ENCODE measurements at regions not wholly inside any gene's neighbourhood (a gene's known extent, or its start where the extent isn't known, plus 50 kb on each side); places are given as distances from the start of the nearest gene placed in this dataset.

DNA sequence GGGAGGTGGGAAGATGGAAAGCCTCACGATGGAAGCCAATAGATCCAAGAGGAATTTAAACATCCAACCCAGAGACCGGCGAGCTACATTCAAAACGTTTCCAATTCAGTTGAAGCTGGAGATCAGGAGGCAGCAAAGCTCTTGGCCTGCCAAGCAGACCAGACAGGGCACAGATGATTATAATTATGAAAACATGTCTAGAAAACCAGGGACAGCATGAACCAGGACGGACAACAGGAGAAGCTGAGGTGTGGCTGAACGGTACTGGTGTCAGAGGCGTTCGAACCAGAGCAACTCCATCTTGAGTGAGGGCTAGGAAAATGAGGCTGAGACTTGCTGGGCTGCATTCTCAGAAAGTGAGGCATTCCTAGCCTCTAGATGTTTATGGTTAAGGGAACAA, 102.2 kb upstream of the CCDC150 start:
- no peak for DNase-seq (ENCODE audit: low spot score)
- in situ Hi-C loops (cut with MboI; ENCODE audit: low sequenced_read_pairs, unreplicated experiment), result no loop called here
- TF ChIP-seq CTCF (IDR thresholded peaks at IDR 0.05; ENCODE audit: borderline replicate concordance, control extremely low read depth, extremely low read depth, insufficient read depth, missing control alignments), result no peak

DNA sequence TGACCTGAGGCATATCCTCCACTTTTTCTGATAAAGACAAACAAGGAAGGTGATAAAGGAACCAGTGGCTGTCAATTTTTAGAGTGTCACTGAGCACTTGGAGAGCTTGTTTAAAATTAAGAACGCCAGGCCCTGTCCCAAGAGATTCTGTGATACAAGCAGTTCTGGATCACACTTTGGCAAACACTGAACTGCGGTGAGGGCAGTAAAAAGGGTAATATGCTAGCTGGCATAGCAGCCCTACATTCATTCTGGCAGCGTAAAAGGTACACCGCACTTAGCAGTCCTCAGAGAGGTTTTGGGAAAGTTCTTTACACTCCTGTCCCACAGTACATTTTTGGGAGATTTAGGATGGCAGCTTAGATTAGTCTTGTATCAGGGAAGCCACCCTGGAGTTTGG, 101.3 kb upstream of the CCDC150 start:
- no peak for DNase-seq (ENCODE audit: low spot score)
- in situ Hi-C loops (cut with MboI; ENCODE audit: low sequenced_read_pairs, unreplicated experiment), result no loop called here
- TF ChIP-seq CTCF (IDR thresholded peaks at IDR 0.05; ENCODE audit: borderline replicate concordance, control extremely low read depth, extremely low read depth, insufficient read depth, missing control alignments), result no peak

DNA sequence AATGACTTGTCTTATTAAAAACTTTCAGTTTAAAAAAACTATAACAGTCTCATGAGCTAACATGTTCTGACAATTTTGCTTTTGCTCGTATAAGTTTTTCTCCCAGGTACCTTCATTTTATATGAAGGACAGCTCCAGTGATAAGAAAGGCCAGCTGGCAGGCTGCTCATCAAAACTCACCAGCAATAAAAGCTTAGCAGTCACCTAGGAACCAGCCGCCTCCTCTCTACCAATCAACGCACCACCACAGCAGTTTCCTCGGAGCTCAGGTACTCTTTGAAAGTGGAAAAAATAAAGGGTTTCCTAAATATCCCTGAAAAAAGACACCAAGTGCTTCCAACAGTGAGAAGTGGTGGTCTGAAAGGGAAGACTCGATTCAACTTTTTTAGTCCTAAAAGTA, 100.9 kb upstream of the CCDC150 start:
- in situ Hi-C loops (cut with MboI; ENCODE audit: low sequenced_read_pairs, unreplicated experiment), result no loop called here
- no peak for TF ChIP-seq CTCF (IDR thresholded peaks at IDR 0.05; ENCODE audit: borderline replicate concordance, control extremely low read depth, extremely low read depth, insufficient read depth, missing control alignments)
- DNase-seq (ENCODE audit: low spot score), result no peak

GRCh38 chr2:196544906-196545433, 94.5 kb upstream of the CCDC150 start:
- in situ Hi-C loops (cut with MboI; ENCODE audit: low sequenced_read_pairs, unreplicated experiment), result no loop called here
- no peak for TF ChIP-seq CTCF (IDR thresholded peaks at IDR 0.05; ENCODE audit: borderline replicate concordance, control extremely low read depth, extremely low read depth, insufficient read depth, missing control alignments)
- no peak for DNase-seq (ENCODE audit: low spot score)

GRCh38 chr2:196546151-196546919, 93.2 kb upstream of the CCDC150 start:
- in situ Hi-C loops (cut with MboI; ENCODE audit: low sequenced_read_pairs, unreplicated experiment), result no loop called here
- DNase-seq (ENCODE audit: low spot score), result no peak
- TF ChIP-seq CTCF (IDR thresholded peaks at IDR 0.05; ENCODE audit: borderline replicate concordance, control extremely low read depth, extremely low read depth, insufficient read depth, missing control alignments), result no peak

- no peak for TF ChIP-seq CTCF (IDR thresholded peaks at IDR 0.05; ENCODE audit: borderline replicate concordance, control extremely low read depth, extremely low read depth, insufficient read depth, missing control alignments)
- no peak for DNase-seq (ENCODE audit: low spot score)
- in situ Hi-C loops (cut with MboI; ENCODE audit: low sequenced_read_pairs, unreplicated experiment), result no loop called here
Observed at GRCh38 chr2:196549052-196549451, 90.5 kb upstream of the CCDC150 start.

All from GM13976 (cell line).